ENCODE measurements at regions not wholly inside any gene's neighbourhood (a gene's known extent, or its start where the extent isn't known, plus 50 kb on each side); places are given as distances from the start of the nearest gene placed in this dataset.

GRCh38 chr14:26121181-26121580 is 476.7 kb downstream of the NOVA1 start:
- DNase-seq = no peak

- DNase-seq = no peak
These were observed 483.8 kb downstream of the NOVA1 start for GRCh38 chr14:26113911-26114640.

GRCh38 chr14:26104717-26105116 is 493.1 kb downstream of the NOVA1 start:
- DNase-seq = no peak

- no peak for DNase-seq
These were observed 500.0 kb downstream of the NOVA1 start for GRCh38 chr14:26097852-26098251.

GRCh38 chr14:26088275-26088674 is 509.6 kb downstream of the NOVA1 start:
- DNase-seq = no peak

- no peak for DNase-seq
These were observed 516.8 kb downstream of the NOVA1 start for GRCh38 chr14:26081043-26081442.

- no peak for DNase-seq
These were observed 519.3 kb downstream of the NOVA1 start for GRCh38 chr14:26078561-26078960.

- no peak for DNase-seq
These were observed 522.9 kb downstream of the NOVA1 start for GRCh38 chr14:26074892-26075291.

- no peak for DNase-seq
These were observed 527.4 kb downstream of the NOVA1 start for GRCh38 chr14:26070443-26070842.

GRCh38 chr14:26067786-26068459 is 529.9 kb downstream of the NOVA1 start:
- DNase-seq = no peak

GRCh38 chr14:26067341-26067740 is 530.5 kb downstream of the NOVA1 start:
- no peak for DNase-seq

GRCh38 chr14:26056036-26056616 is 541.7 kb downstream of the NOVA1 start:
- DNase-seq = no peak

GRCh38 chr14:26032348-26032747 is 565.5 kb downstream of the NOVA1 start:
- no peak for DNase-seq

- DNase-seq = no peak
These were observed 571.4 kb downstream of the NOVA1 start for GRCh38 chr14:26026384-26026783.

GRCh38 chr14:26023967-26024366 is 573.9 kb downstream of the NOVA1 start:
- no peak for DNase-seq

- DNase-seq = no peak
These were observed 576.1 kb downstream of the NOVA1 start for GRCh38 chr14:26021759-26022158.

- no peak for DNase-seq
These were observed 580.6 kb downstream of the NOVA1 start for GRCh38 chr14:26017270-26017669.

- DNase-seq = no peak
These were observed 589.5 kb downstream of the NOVA1 start for GRCh38 chr14:26008290-26008689.

- no peak for DNase-seq
These were observed 593.5 kb downstream of the NOVA1 start for GRCh38 chr14:26004342-26004741.

- DNase-seq = no peak
These were observed 604.0 kb downstream of the NOVA1 start for GRCh38 chr14:25993830-25994229.

- DNase-seq = no peak
These were observed 609.3 kb downstream of the NOVA1 start for GRCh38 chr14:25988536-25988935.

GRCh38 chr14:25955772-25956171 is 642.1 kb downstream of the NOVA1 start:
- DNase-seq = no peak

- DNase-seq = no peak
These were observed 644.2 kb downstream of the NOVA1 start for GRCh38 chr14:25953532-25954139.

- DNase-seq = no peak
These were observed 652.1 kb downstream of the NOVA1 start for GRCh38 chr14:25945746-25946145.

All from activated T-cell treated with anti-CD3 and anti-CD28 coated beads, Interleukin-2, amount 50 U/mL, for 48 hours (primary cell).